SU-DHL-6 (cell line): ENCODE measurements at regions not wholly inside any gene's neighbourhood (a gene's known extent, or its start where the extent isn't known, plus 50 kb on each side); places are given as distances from the start of the nearest gene placed in this dataset.

Source experiments
- H2AFZ ChIP-seq: fragments of 200-600 bp; sonication (generic); 2 replicates; pipeline ENCODE4 v1.6.1; 2014; ENCODE audit warnings: low read depth, mild to moderate bottlenecking, moderate library complexity, mixed read lengths, antibody characterized with exemption, low read length; ENCODE audit not compliant: severe bottlenecking
- H3F3A ChIP-seq: fragments of 200-600 bp; shearing (Covaris generic); 2 replicates; pipeline ENCODE4 v1.6.0; 2016; ENCODE audit warnings: antibody characterized with exemption, mild to moderate bottlenecking; ENCODE audit not compliant: insufficient read depth
- H3K27ac ChIP-seq: fragments of 200-600 bp; sonication (generic); 2 replicates; pipeline ENCODE4 v1.5.1; 2016; ENCODE audit warnings: low read depth, mild to moderate bottlenecking, low read length, moderate library complexity, mixed read lengths
- H3K27me3 ChIP-seq: fragments of 200-600 bp; sonication (generic), shearing (Covaris generic); 2 replicates; pipeline ENCODE4 v1.6.0; 2014; ENCODE audit warnings: mild to moderate bottlenecking, low read length
- H3K36me3 ChIP-seq: fragments of 200-600 bp; sonication (generic); 2 replicates; pipeline ENCODE4 v1.6.1; 2014; ENCODE audit warnings: mild to moderate bottlenecking, low read length, mixed read lengths
- H3K4me2 ChIP-seq: fragments of 300-600, 200-600 bp; shearing (Covaris generic), sonication (generic); 2 replicates; pipeline ENCODE4 v1.6.0; 2014; ENCODE audit warnings: low read length, low read depth, mild to moderate bottlenecking; ENCODE audit not compliant: poor library complexity, severe bottlenecking
- H3K4me3 ChIP-seq: fragments of 200-600 bp; sonication (generic); 2 replicates; pipeline ENCODE4 v1.5.1; 2014; ENCODE audit warnings: antibody characterized with exemption, low read length, mild to moderate bottlenecking, mixed read lengths; ENCODE audit not compliant: insufficient read depth, poor library complexity, severe bottlenecking
- H3K79me2 ChIP-seq: fragments of 200-600 bp; sonication (generic); 2 replicates; pipeline ENCODE4 v1.6.1; 2014; ENCODE audit warnings: mild to moderate bottlenecking, low read length, moderate library complexity; ENCODE audit not compliant: insufficient read depth
- H3K9ac ChIP-seq: fragments of 200-600 bp; sonication (generic); 2 replicates; pipeline ENCODE4 v1.7.0; 2014; ENCODE audit warnings: mild to moderate bottlenecking, low read length
- H3K9me2 ChIP-seq: fragments of 200-600 bp; sonication (generic); replicated peaks from 2 replicates; pipeline ENCODE4 v1.6.1; 2014; ENCODE audit warnings: low read length; ENCODE audit not compliant: insufficient read depth
- H3K9me3 ChIP-seq: fragments of 200-600 bp; sonication (generic); 2 replicates; pipeline ENCODE4 v1.6.1; 2014; ENCODE audit warnings: low read length, mixed read lengths; ENCODE audit not compliant: insufficient read depth
- H4K20me1 ChIP-seq: fragments of 200-600 bp; sonication (generic); 2 replicates; pipeline ENCODE4 v1.6.1; 2014; ENCODE audit warnings: low read depth, mild to moderate bottlenecking, antibody characterized with exemption, low read length, moderate library complexity, mixed read lengths
- CTCF ChIP-seq: fragments of 200-600 bp; sonication (generic); IDR thresholded peaks from one replicate; pipeline ENCODE4 v1.5.1; 2017; ENCODE audit warnings: antibody characterized with exemption, mild to moderate bottlenecking, low read length, moderate library complexity; ENCODE audit not compliant: insufficient read depth, poor library complexity, severe bottlenecking
- EZH2phosphoT487 ChIP-seq: fragments of 200-600 bp; sonication (generic), shearing (Covaris generic); conservative IDR thresholded peaks from 2 replicates; pipeline ENCODE4 v1.6.1; 2018; ENCODE audit warnings: mild to moderate bottlenecking, antibody characterized with exemption, low read length, moderate library complexity, mixed read lengths

DNA sequence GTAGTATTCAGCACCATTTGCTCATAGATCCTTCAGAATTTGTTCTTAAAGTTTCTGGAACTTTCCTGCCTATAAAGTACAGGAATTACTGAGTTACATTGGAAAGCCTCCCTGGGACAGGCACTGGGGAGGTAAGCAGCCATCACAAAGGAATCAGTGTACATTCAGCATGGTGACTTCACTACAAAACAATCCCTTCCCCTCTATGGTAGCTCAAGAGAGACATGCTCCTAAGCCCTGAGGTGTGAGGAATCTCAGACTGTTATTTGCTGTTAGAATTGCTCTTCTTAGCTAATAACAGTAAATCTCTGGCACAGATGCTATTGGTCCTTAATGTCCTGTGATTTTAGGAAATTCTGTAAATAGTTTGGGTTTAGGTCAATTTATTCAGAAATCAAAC, 1898.0 kb upstream of the PCDH7 start:
- no peaks in the 10 kb centered on the region for H3K27me3 ChIP-seq
- H3F3A ChIP-seq, result no peaks in the 10 kb centered on the region
- no peak overlapping the region for H3K27ac ChIP-seq
- H3K79me2 ChIP-seq, result no peaks in the 10 kb centered on the region
- H4K20me1 ChIP-seq, result no peaks in the 10 kb centered on the region
- no peaks in the 10 kb centered on the region for H3K9me2 ChIP-seq
- H2AFZ ChIP-seq, result no peak overlapping the region
- no peak overlapping the region for H3K4me3 ChIP-seq
- H3K4me2 ChIP-seq, result no peak overlapping the region
- H3K9me3 ChIP-seq, result no peaks in the 10 kb centered on the region; the same call in 1 of the 2 replicates
- H3K9ac ChIP-seq, result no peak overlapping the region
- H3K36me3 ChIP-seq, result no peaks in the 10 kb centered on the region
- no peak for TF ChIP-seq CTCF

DNA sequence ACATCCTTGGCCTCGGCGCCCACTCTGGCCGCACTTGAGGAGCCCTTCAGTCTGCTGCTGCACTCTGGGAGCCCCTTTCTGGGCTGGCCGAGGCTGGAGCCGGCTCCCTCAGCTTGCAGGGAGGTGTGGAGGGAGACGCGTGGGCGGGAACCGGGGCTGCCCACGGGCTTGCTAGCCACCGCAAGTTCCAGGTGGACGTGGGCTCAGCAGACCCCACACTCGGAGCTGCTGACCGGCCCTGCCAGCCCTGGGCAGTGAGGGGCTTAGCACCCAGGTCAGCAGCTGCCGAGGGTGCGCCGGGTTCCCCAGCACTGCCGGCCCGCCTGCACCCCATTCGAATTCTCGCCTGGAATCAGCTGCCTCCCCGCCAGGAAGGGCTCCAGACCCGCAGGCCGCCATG, 1892.3 kb upstream of the PCDH7 start:
- no peak for TF ChIP-seq EZH2phosphoT487
- TF ChIP-seq CTCF, result no peak
- no peak overlapping the region for H2AFZ ChIP-seq

GRCh38 chr4:28831867-28832266, 1888.3 kb upstream of the PCDH7 start:
- no peaks in the 10 kb centered on the region for H3F3A ChIP-seq
- H3K9me2 ChIP-seq, result no peaks in the 10 kb centered on the region
- peaks cover 2% of the 10 kb centered on the region; the same call in 1 of the 2 replicates for H3K9me3 ChIP-seq
- no peak for TF ChIP-seq EZH2phosphoT487
- no peak for TF ChIP-seq CTCF
- H3K27me3 ChIP-seq, result no peaks in the 10 kb centered on the region
- no peak overlapping the region for H3K9ac ChIP-seq
- H3K79me2 ChIP-seq, result no peaks in the 10 kb centered on the region
- H4K20me1 ChIP-seq, result no peaks in the 10 kb centered on the region
- H3K4me2 ChIP-seq, result no peak overlapping the region
- H3K36me3 ChIP-seq, result no peaks in the 10 kb centered on the region
- no peak overlapping the region for H3K4me3 ChIP-seq
- H3K27ac ChIP-seq, result no peak overlapping the region
- H2AFZ ChIP-seq, result no peak overlapping the region

More for the DNA sequence above, 1892.3 kb upstream of the PCDH7 start:
- Histone ChIP-seq H3K36me3 (no peaks in the 10 kb centered on the region), H3K4me3 (no peak overlapping the region), H3K9ac (no peak overlapping the region), H3K79me2 (no peaks in the 10 kb centered on the region), H3K27me3 (no peaks in the 10 kb centered on the region), H3F3A (no peaks in the 10 kb centered on the region), H3K27ac (no peak overlapping the region), H3K9me2 (no peaks in the 10 kb centered on the region), H4K20me1 (no peaks in the 10 kb centered on the region), H3K9me3 (peaks cover 2% of the 10 kb centered on the region; the same call in 1 of the 2 replicates), H3K4me2 (no peak overlapping the region)

GRCh38 chr4:28832444-28832843, 1887.7 kb upstream of the PCDH7 start:
- H3K9ac ChIP-seq, result no peak overlapping the region
- peaks cover 2% of the 10 kb centered on the region; the same call in 1 of the 2 replicates for H3K9me3 ChIP-seq
- no peaks in the 10 kb centered on the region for H3K27me3 ChIP-seq
- no peaks in the 10 kb centered on the region for H3F3A ChIP-seq
- H3K79me2 ChIP-seq, result no peaks in the 10 kb centered on the region
- H3K9me2 ChIP-seq, result no peaks in the 10 kb centered on the region
- H3K4me3 ChIP-seq, result no peak overlapping the region
- H3K4me2 ChIP-seq, result no peak overlapping the region
- no peaks in the 10 kb centered on the region for H4K20me1 ChIP-seq
- H3K27ac ChIP-seq, result no peak overlapping the region
- TF ChIP-seq EZH2phosphoT487 (no peak), CTCF (no peak)
- H2AFZ ChIP-seq, result peak overlapping the region; percentile 49
- no peaks in the 10 kb centered on the region for H3K36me3 ChIP-seq
